HepG2 (cell line): ENCODE measurements at regions not wholly inside any gene's neighbourhood (a gene's known extent, or its start where the extent isn't known, plus 50 kb on each side); places are given as distances from the start of the nearest gene placed in this dataset.

Experiments used
- ATAC-seq: fragments of 200-7000 bp; cut with Tn5 transposase; 3 replicates; pipeline ENCODE4 v1.9.1; 2020; ENCODE audit warnings: mild to moderate bottlenecking, moderate library complexity
- BruUV-seq: library from RNA; stranded (reverse); fragments of 400-500 nt; replicated peaks from 2 replicates; lab custom pipeline; 2021; lab: Mats Ljungman, UMichigan
- CTCF ChIA-PET: fragments of 300-600 bp; formaldehyde crosslinking; extraction: SDS; loops from one replicate; lab custom pipeline; 2021; ENCODE audit warnings: low total read pairs, inconsistent platforms, low intra/inter-chr PET ratio; lab: Yijun Ruan, JAX
- POLR2A ChIA-PET: fragments of 350-600 bp; sonication (Branson Sonifier 250); formaldehyde crosslinking; loops from one replicate; lab custom pipeline; 2020; ENCODE audit warnings: antibody characterized with exemption, inconsistent platforms; lab: Yijun Ruan, JAX
- DNase-seq: peaks from one replicate; pipeline ENCODE4 v3.0.0-alpha.2; 2015; ENCODE audit warnings: low spot score
- FAIRE-seq: peaks from 3 replicates; lab custom pipeline; 2011; peaks lifted over from hg19 to GRCh38; lab: Jason Lieb, UNC
- H2AFZ ChIP-seq: one replicate; pipeline ENCODE4 v1.6.1; 2011; ENCODE audit warnings: low read length, inconsistent platforms
- H3K27ac ChIP-seq: fragments of 300-600 bp; 3 replicates; pipeline ENCODE4 v1.8.0; 2011; ENCODE audit warnings: mixed run types, mild to moderate bottlenecking, mixed read lengths, low read length, inconsistent platforms; ENCODE audit not compliant: insufficient read depth; ENCODE audit errors: extremely low read length
- H3K27me3 ChIP-seq, 2 experiments: fragments of 200-600 bp in 1 of 2; 2 replicates in 1 of 2; 3 replicates in 1 of 2; pipeline versions ENCODE4 v1.6.0 to v1.8.0; 2011; ENCODE audit warnings: low read length in 2 of 2, mild to moderate bottlenecking in 2 of 2, moderate library complexity in 2 of 2, inconsistent platforms in 1 of 2; ENCODE audit not compliant: insufficient read depth in 2 of 2, control insufficient read depth in 1 of 2
- H3K36me3 ChIP-seq, 2 experiments: fragments of 200-600 bp in 1 of 2; replicated peaks in 1 of 2; 2 replicates in 1 of 2; 3 replicates in 1 of 2; pipeline versions ENCODE4 v1.5.1 to v1.8.0; 2011; ENCODE audit warnings: low read length in 2 of 2, inconsistent platforms in 1 of 2; ENCODE audit not compliant: insufficient read depth in 2 of 2, control insufficient read depth in 1 of 2
- H3K4me1 ChIP-seq: 2 replicates; pipeline ENCODE4 v1.5.1; 2012; ENCODE audit warnings: low read length, inconsistent platforms; ENCODE audit not compliant: insufficient read depth
- H3K4me2 ChIP-seq: 2 replicates; pipeline ENCODE4 v1.6.0; 2011; ENCODE audit warnings: low read depth, low read length, inconsistent platforms
- H3K4me3 ChIP-seq, 3 experiments: fragments of 200-600 bp in 1 of 3; sonication (generic), shearing (Covaris generic) in 1 of 3; replicated peaks in 1 of 3; 2 replicates each; pipeline ENCODE4 v1.5.1; 2011 to 2016; ENCODE audit warnings: low read length in 3 of 3, inconsistent platforms in 2 of 3, low read depth in 2 of 3, mild to moderate bottlenecking in 2 of 3, control low read depth in 1 of 3, mixed read lengths in 1 of 3; ENCODE audit not compliant: insufficient read depth in 1 of 3
- H3K79me2 ChIP-seq: one replicate; pipeline ENCODE4 v1.6.1; 2011; ENCODE audit warnings: low read length, inconsistent platforms; ENCODE audit not compliant: insufficient read depth
- H3K9ac ChIP-seq: 2 replicates; pipeline ENCODE4 v1.6.0; 2011; ENCODE audit warnings: mild to moderate bottlenecking, low read depth, low read length, inconsistent platforms; ENCODE audit not compliant: insufficient read depth
- H3K9me3 ChIP-seq: 2 replicates; pipeline ENCODE4 v1.5.1; 2012; ENCODE audit warnings: mild to moderate bottlenecking, low read length
- H4K20me1 ChIP-seq: 2 replicates; pipeline ENCODE4 v1.6.0; 2011; ENCODE audit warnings: inconsistent platforms, mild to moderate bottlenecking, low read length, moderate library complexity; ENCODE audit not compliant: insufficient read depth
- CENPBD1 ChIP-seq: sonication (generic); formaldehyde crosslinking; IDR thresholded peaks from 2 replicates; pipeline ENCODE4 v1.8.0; 2022; ENCODE audit warnings: missing genetic modification reagents, low read depth, mild to moderate bottlenecking, borderline replicate concordance
- CSRNP2 ChIP-seq: sonication (generic); formaldehyde crosslinking; conservative IDR thresholded peaks from 2 replicates; pipeline ENCODE4 v1.8.0; 2022; ENCODE audit warnings: low read depth, missing genetic modification reagents
- HMG20B ChIP-seq: conservative IDR thresholded peaks from 2 replicates; pipeline ENCODE4 v1.6.1; 2016; ENCODE audit warnings: missing genetic modification reagents, missing compliant biosample characterization
- HNRNPL ChIP-seq: fragments of 200-400 bp; formaldehyde crosslinking; IDR thresholded peaks from 2 replicates; pipeline ENCODE4 v1.6.1; 2017; ENCODE audit warnings: mild to moderate bottlenecking, low read depth, low read length
- IKZF1 ChIP-seq: fragments of 450-650 bp; IDR thresholded peaks from 2 replicates; pipeline ENCODE4 v1.7.1; 2016
- JARID2 ChIP-seq: sonication (generic); formaldehyde crosslinking; IDR thresholded peaks from 2 replicates; pipeline ENCODE4 v1.8.1; 2023; ENCODE audit warnings: missing genetic modification reagents, inconsistent platforms; ENCODE audit not compliant: insufficient replicate concordance
- KAT8 ChIP-seq: IDR thresholded peaks from 2 replicates; pipeline ENCODE4 v1.6.1; 2016; ENCODE audit warnings: missing genetic modification reagents, missing compliant biosample characterization
- PAF1 ChIP-seq: IDR thresholded peaks from 2 replicates; pipeline ENCODE4 v1.6.1; 2016; ENCODE audit warnings: missing genetic modification reagents, missing compliant biosample characterization
- PBX3 ChIP-seq: sonication (generic); formaldehyde crosslinking; IDR thresholded peaks from 2 replicates; pipeline ENCODE4 v1.8.1; 2023; ENCODE audit warnings: missing genetic modification reagents, inconsistent platforms, borderline replicate concordance
- PHF8 ChIP-seq: sonication (generic); formaldehyde crosslinking; IDR thresholded peaks from 2 replicates; pipeline ENCODE4 v1.5.0; 2020; ENCODE audit warnings: missing genetic modification reagents
- SRSF9 ChIP-seq: fragments of 200-400 bp; formaldehyde crosslinking; IDR thresholded peaks from 2 replicates; pipeline ENCODE4 v1.6.1; 2018; ENCODE audit warnings: borderline replicate concordance, mild to moderate bottlenecking, low read depth, low read length; ENCODE audit not compliant: insufficient read depth, poor library complexity, severe bottlenecking
- YEATS2 ChIP-seq: sonication (generic); formaldehyde crosslinking; IDR thresholded peaks from 2 replicates; pipeline ENCODE4 v1.4.0; 2020; ENCODE audit warnings: missing genetic modification reagents, borderline replicate concordance
- ZNF430 ChIP-seq: sonication (generic); formaldehyde crosslinking; IDR thresholded peaks from 2 replicates; pipeline ENCODE4 v1.9.0; 2021; ENCODE audit warnings: mild to moderate bottlenecking, missing genetic modification reagents
- ZNF615 ChIP-seq: sonication (generic); formaldehyde crosslinking; IDR thresholded peaks from 2 replicates; pipeline ENCODE4 v1.5.0; 2020; ENCODE audit warnings: mild to moderate bottlenecking, missing genetic modification reagents, borderline replicate concordance
- ZNF710 ChIP-seq: sonication (generic); formaldehyde crosslinking; IDR thresholded peaks from 2 replicates; pipeline ENCODE4 v1.5.0; 2020; ENCODE audit warnings: mild to moderate bottlenecking, missing genetic modification reagents, borderline replicate concordance
- WGBS: methylation state at CpG from one replicate; pipeline ENCODE4 v1.1.6; 2017; ENCODE audit warnings: low lambda C conversion rate; 5-methylcytosine and 5-hydroxymethylcytosine counted together
- in situ Hi-C: cut with HindIII; loops from 2 replicates; pipeline ENCODE4 v1.10.0; 2017; ENCODE audit warnings: low pct_unique_long_range_greater_than_20kb; ENCODE audit not compliant: extremely low pct_ligation_motif_present
- intact Hi-C: fragments of 100-400 bp; cut with micrococcal nuclease; formaldehyde crosslinking; loops from one replicate; pipeline ENCODE4 v1.10.0; 2022; ENCODE audit not compliant: unreplicated experiment

- FAIRE-seq = no peak
- Histone ChIP-seq H3K36me3 (no peaks in the 10 kb centered on the region), H3K9me3 (no peaks in the 10 kb centered on the region), H3K4me3 (no peak overlapping the region), H2AFZ (no peak overlapping the region), H3K27me3 (no peaks in the 10 kb centered on the region), H3K4me2 (no peak overlapping the region), H3K79me2 (no peaks in the 10 kb centered on the region), H3K27ac (no peak overlapping the region), H3K4me1 (no peaks in the 10 kb centered on the region), H4K20me1 (no peaks in the 10 kb centered on the region; the same call in 1 of the 2 replicates), H3K9ac (no peak overlapping the region)
- POLR2A ChIA-PET = no interaction called here
- CTCF ChIA-PET = interaction anchor here (0.6 kb wide), 1 partner anchor 722 kb away, joined by 3 read pairs; no protein-coding TSS in a partner anchor
- BruUV-seq = no TSS peak
- WGBS = 3% methylated on average over 3 of the region's 3 CpGs
- no peak for DNase-seq
- no peak for TF ChIP-seq ZNF430 (CRISPR knock-in tag)
- TF ChIP-seq PHF8 (CRISPR knock-in tag) = no peak
- no peak for TF ChIP-seq JARID2 (CRISPR knock-in tag)
- no peak for TF ChIP-seq ZNF615 (CRISPR knock-in tag)
- TF ChIP-seq KAT8 (CRISPR knock-in tag) = no peak
- TF ChIP-seq CSRNP2 (CRISPR knock-in tag) = no peak
- no peak for TF ChIP-seq HNRNPL
- TF ChIP-seq SRSF9 = no peak
- no peak for TF ChIP-seq HMG20B (CRISPR knock-in tag)
- no peak for TF ChIP-seq YEATS2 (CRISPR knock-in tag)
- no peak for TF ChIP-seq CENPBD1 (CRISPR knock-in tag)
- TF ChIP-seq IKZF1 = no peak
- no peak for TF ChIP-seq ZNF710
- TF ChIP-seq PAF1 (CRISPR knock-in tag) = no peak
- no peak for TF ChIP-seq PBX3 (CRISPR knock-in tag)
- no peak for ATAC-seq
- in situ Hi-C loops = no loop called here
- intact Hi-C loops = no loop called here
Measured at GRCh38 chr5:91500758-91501157, 117.6 kb upstream of the ARRDC3 start.
